Body of pancreas (tissue), 4 donors: ENCODE measurements at regions not wholly inside any gene's neighbourhood (a gene's known extent, or its start where the extent isn't known, plus 50 kb on each side); places are given as distances from the start of the nearest gene placed in this dataset.

Source experiments
- CTCF ChIP-seq, 7 experiments: fragments of 450-650 bp in 4 of 7; fragments of 200-600 bp in 3 of 7; sonication (generic) in 3 of 7; IDR thresholded peaks; one replicate each; pipeline ENCODE4 v1.5.1; 2016 to 2019; ENCODE audit warnings: antibody characterized with exemption in 7 of 7
- POLR2A ChIP-seq, 3 donors: fragments of 450-650 bp; IDR thresholded peaks; one replicate each; pipeline ENCODE4 v1.6.1; 2016; ENCODE audit warnings: antibody characterized with exemption in 3 of 3, mild to moderate bottlenecking in 2 of 3

- TF ChIP-seq CTCF (IDR thresholded peaks at IDR 0.05) (no peak), POLR2A (IDR thresholded peaks at IDR 0.05) (no peak)
Measured at GRCh38 chr13:32924886-32925285, 91.3 kb upstream of the KL start.
